B cell (primary cell): ENCODE measurements at regions not wholly inside any gene's neighbourhood (a gene's known extent, or its start where the extent isn't known, plus 50 kb on each side); places are given as distances from the start of the nearest gene placed in this dataset.

ENCODE experiments used
- CTCF ChIP-seq: fragments of 200-600 bp; IDR thresholded peaks from one replicate; pipeline ENCODE4 v1.8.0; 2022; ENCODE audit warnings: antibody characterized with exemption, mild to moderate bottlenecking
- EZH2 ChIP-seq: IDR thresholded peaks from 2 replicates; pipeline ENCODE4 v1.6.1; 2012; ENCODE audit warnings: borderline replicate concordance, low read depth, mild to moderate bottlenecking, moderate library complexity, low read length; ENCODE audit not compliant: insufficient read depth, poor library complexity, severe bottlenecking

- TF ChIP-seq CTCF (no peak), EZH2 (no peak)
Measured at GRCh38 chr7:15889507-15889906, 203.0 kb upstream of the MEOX2 start.
